LNCaP clone FGC (cell line): ENCODE measurements at regions not wholly inside any gene's neighbourhood (a gene's known extent, or its start where the extent isn't known, plus 50 kb on each side); places are given as distances from the start of the nearest gene placed in this dataset.
A peak's percentile ranks its signal among the peaks of the same experiment; 100 is the strongest.

Experiments used
- DNase-seq: peaks from one replicate; pipeline ENCODE4 v3.0.0-alpha.2; 2011; ENCODE audit warnings: low read depth
- H3K4me3 ChIP-seq: 2 replicates; pipeline ENCODE4 v1.5.1; 2011; ENCODE audit warnings: mild to moderate bottlenecking, low read depth, low read length, control low read depth
- TF ChIP-seq, protein P1 (sequence below): IDR thresholded peaks from 2 replicates; pipeline ENCODE4 v1.5.1; 2012; ENCODE audit warnings: mild to moderate bottlenecking; ENCODE audit not compliant: control insufficient read depth, insufficient read depth; ENCODE audit errors: extremely low read depth

DNA sequence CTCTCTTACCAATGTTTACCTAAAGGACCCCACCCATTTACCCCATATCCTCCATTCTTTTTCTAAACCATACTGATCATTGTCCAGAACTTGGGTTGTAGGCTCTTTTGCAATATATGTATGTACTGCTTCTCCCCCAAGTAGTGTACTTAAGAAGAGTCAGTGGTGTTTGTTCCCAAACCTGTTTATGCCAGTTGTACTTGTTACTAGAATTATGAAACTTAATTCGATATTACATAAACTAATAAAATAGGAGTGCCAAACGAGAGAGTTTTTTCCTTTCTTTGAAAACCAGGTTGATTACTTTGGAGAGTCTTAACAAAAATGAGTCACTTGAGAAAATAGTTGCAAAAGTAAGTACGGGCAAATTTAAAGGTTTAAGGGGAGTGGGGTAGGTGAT lies 96.3 kb downstream of the GEMIN8 start:
- no peak overlapping the region for H3K4me3 ChIP-seq
- TF ChIP-seq, protein P1, sequence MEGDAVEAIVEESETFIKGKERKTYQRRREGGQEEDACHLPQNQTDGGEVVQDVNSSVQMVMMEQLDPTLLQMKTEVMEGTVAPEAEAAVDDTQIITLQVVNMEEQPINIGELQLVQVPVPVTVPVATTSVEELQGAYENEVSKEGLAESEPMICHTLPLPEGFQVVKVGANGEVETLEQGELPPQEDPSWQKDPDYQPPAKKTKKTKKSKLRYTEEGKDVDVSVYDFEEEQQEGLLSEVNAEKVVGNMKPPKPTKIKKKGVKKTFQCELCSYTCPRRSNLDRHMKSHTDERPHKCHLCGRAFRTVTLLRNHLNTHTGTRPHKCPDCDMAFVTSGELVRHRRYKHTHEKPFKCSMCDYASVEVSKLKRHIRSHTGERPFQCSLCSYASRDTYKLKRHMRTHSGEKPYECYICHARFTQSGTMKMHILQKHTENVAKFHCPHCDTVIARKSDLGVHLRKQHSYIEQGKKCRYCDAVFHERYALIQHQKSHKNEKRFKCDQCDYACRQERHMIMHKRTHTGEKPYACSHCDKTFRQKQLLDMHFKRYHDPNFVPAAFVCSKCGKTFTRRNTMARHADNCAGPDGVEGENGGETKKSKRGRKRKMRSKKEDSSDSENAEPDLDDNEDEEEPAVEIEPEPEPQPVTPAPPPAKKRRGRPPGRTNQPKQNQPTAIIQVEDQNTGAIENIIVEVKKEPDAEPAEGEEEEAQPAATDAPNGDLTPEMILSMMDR, result no peak
- peak; percentile 40 for DNase-seq

DNA sequence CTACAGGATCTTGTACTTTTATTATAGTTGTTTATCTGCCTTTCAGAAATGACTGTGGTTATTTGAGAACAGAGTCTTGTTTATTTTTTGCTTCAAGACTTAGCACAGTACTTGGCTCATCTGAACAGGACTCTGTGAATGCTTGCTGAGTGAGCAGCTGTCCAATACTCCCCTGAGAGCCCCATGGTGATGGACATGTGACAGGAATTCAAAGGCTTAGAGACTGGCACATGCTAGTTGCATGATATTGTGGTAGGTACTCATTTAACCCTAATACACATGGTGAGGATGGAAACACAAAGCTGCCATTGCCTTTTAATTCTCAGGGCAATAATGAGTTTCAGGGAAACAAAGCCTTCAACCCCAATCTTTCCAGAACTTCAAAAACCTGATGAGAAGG lies 97.3 kb downstream of the GEMIN8 start:
- no peak for DNase-seq
- TF ChIP-seq, protein P1, result no peak
- no peak overlapping the region for H3K4me3 ChIP-seq

DNA sequence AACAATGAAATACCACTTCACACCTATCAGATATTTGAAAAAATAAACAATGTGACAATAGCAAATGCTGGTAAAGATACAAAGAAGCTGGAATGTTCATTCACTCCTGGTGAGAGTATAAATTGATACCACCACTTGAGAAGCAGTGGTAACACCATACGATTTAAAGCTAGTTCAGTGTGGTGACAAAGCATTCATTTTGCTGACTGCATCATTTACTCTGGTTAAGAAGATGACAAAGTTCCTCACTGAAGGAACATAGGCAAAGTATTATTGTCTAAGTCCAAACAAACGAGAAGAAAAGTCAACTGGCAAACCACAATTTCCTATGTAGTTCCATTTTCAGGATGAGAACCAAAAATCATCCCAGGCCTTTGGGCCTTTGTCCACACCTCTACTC lies 102.5 kb downstream of the GEMIN8 start:
- TF ChIP-seq, protein P1, result no peak
- H3K4me3 ChIP-seq, result no peak overlapping the region
- no peak for DNase-seq

DNA sequence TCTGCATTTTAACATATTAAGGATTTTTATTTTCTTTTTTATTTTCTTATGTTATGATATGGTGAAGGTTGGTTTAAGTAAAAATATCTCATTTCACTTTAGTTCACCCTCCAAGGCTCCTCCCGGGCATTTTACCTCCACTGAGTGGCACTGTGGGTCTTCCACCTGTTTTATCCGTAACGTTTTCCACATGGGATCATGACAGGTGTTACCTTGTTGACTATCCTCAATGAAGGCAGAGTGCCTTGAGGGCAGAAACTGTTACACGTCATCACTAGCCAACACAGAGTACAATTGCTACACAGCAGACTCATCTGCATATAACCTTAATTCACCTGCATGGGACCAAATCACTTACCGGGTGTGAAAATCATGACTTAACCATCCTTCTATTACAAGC lies 105.8 kb downstream of the GEMIN8 start:
- H3K4me3 ChIP-seq, result no peak overlapping the region
- TF ChIP-seq, protein P1, result 0 out of 2 replicates have a peak, but pooled peaks have one; percentile 15
- DNase-seq, result no peak

DNA sequence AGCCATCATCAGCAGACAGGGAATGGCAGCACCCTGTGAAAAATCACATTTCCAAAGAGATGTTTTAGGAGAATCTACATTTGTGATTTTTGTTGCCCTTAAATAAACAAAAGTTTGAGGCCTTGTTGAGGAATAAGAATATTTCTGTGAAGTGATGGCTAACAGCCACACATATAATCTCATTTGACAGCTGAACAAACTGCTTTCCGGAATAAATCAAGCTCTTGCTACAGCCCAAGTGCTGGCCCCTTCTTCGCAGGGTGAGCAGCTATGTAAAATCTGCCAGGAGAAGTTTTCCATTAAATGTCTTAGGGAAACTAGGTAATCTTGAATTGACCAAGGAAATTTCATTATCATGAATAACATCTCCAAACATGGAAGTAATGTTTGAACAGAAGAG lies 106.4 kb upstream of the GPM6B start:
- H3K4me3 ChIP-seq, result no peak overlapping the region
- TF ChIP-seq, protein P1, result no peak
- no peak for DNase-seq

DNA sequence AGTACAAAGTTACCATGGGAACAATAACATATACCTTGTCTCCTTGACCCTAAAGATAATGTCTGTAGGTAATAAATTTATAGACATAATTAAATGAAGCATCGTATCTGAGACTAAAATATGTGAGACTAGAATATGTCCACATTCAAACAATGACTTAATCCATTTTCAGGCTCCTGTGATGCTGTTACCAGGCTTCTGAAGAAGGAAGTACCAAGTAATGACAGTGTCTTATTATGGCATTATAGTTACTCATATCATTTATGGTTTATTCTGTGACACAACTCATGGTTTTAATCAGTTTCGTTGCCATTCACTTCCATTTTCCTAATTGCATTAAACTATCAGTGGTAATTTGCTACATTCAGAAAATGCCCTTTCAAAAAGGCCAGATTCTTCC lies 100.6 kb upstream of the GPM6B start:
- TF ChIP-seq, protein P1, result no peak
- no peak for DNase-seq

DNA sequence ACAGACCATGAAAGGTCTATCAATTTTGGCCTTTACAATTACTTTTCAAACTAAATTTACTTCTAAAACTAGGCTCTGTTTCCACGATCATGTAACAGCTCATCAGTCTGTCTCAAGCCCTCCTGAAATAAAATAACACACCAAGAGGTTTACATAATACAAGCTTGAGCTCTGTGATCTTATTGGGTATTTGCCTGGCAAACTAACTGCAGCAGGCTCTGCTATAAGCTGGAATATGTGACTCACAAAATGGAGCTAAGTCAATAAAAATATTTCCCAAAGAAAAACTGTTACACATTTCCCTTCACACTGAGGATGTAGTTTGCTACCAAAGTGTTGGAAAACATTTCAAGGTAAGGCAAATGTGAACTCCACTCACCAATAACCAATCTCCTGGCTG lies 94.7 kb upstream of the GPM6B start:
- TF ChIP-seq, protein P1, result no peak
- no peak overlapping the region for H3K4me3 ChIP-seq
- DNase-seq, result no peak

More for the DNA sequence above, 100.6 kb upstream of the GPM6B start:
- no peak overlapping the region for H3K4me3 ChIP-seq
